Esophagus squamous epithelium (tissue), 4 donors: ENCODE measurements at regions not wholly inside any gene's neighbourhood (a gene's known extent, or its start where the extent isn't known, plus 50 kb on each side); places are given as distances from the start of the nearest gene placed in this dataset.

Source experiments
- CTCF ChIP-seq, 6 experiments: fragments of 450-650 bp in 4 of 6; fragments of 200-600 bp in 2 of 6; sonication (generic) in 2 of 6; IDR thresholded peaks; one replicate each; pipeline ENCODE4 v1.5.1; 2016 to 2019; ENCODE audit warnings: antibody characterized with exemption in 6 of 6, mild to moderate bottlenecking in 4 of 6, moderate library complexity in 4 of 6
- POLR2A ChIP-seq, 4 donors: fragments of 450-650 bp; IDR thresholded peaks; one replicate each; pipeline ENCODE4 v1.6.1; 2017; ENCODE audit warnings: antibody characterized with exemption in 4 of 4, mild to moderate bottlenecking in 4 of 4, moderate library complexity in 3 of 4

- TF ChIP-seq CTCF (IDR thresholded peaks at IDR 0.05) (no peak), POLR2A (IDR thresholded peaks at IDR 0.05) (no peak)
Measured at GRCh38 chr12:12016284-12017100, 54.2 kb upstream of the BCL2L14 start.
